Endodermal cell (in vitro differentiated cells): ENCODE measurements at regions not wholly inside any gene's neighbourhood (a gene's known extent, or its start where the extent isn't known, plus 50 kb on each side); places are given as distances from the start of the nearest gene placed in this dataset.

Experiments used
- DNase-seq: peaks from one replicate; pipeline ENCODE4 v3.0.0-alpha.2; 2017
- H3K27ac ChIP-seq: 2 replicates; pipeline ENCODE4 v1.5.1; 2013; ENCODE audit warnings: mild to moderate bottlenecking, low read depth, low read length, moderate library complexity
- H3K27me3 ChIP-seq: 2 replicates; pipeline ENCODE4 v1.6.1; 2013; ENCODE audit warnings: mild to moderate bottlenecking, low read length, moderate library complexity; ENCODE audit not compliant: insufficient read depth, control insufficient read depth, poor library complexity, severe bottlenecking
- H3K36me3 ChIP-seq: 2 replicates; pipeline ENCODE4 v1.7.0; 2013; ENCODE audit warnings: mild to moderate bottlenecking, low read length, moderate library complexity; ENCODE audit not compliant: control insufficient read depth, insufficient read depth
- H3K4me1 ChIP-seq: one replicate; pipeline ENCODE4 v1.7.0; 2013; ENCODE audit warnings: low read length; ENCODE audit not compliant: control insufficient read depth, insufficient read depth
- H3K4me3 ChIP-seq: 2 replicates; pipeline ENCODE4 v1.5.1; 2013; ENCODE audit warnings: mild to moderate bottlenecking, low read length, moderate library complexity
- H3K9ac ChIP-seq: 2 replicates; pipeline ENCODE4 v1.6.1; 2013; ENCODE audit warnings: mild to moderate bottlenecking, low read length, moderate library complexity; ENCODE audit not compliant: poor library complexity, severe bottlenecking; ENCODE audit errors: extremely low read depth
- H3K9me3 ChIP-seq: 2 replicates; pipeline ENCODE4 v1.6.1; 2013; ENCODE audit warnings: mild to moderate bottlenecking, low read length, moderate library complexity; ENCODE audit not compliant: control insufficient read depth
- H3K27ac Mint-ChIP-seq: 2 replicates; pipeline ENCODE4 v1.8.0; 2020; ENCODE audit warnings: mixed read lengths
- H3K27me3 Mint-ChIP-seq: 2 replicates; pipeline ENCODE4 v1.8.0; 2021; ENCODE audit warnings: mild to moderate bottlenecking, mixed read lengths; ENCODE audit not compliant: insufficient read depth
- H3K36me3 Mint-ChIP-seq: 2 replicates; pipeline ENCODE4 v1.8.0; 2020; ENCODE audit warnings: low read depth, mixed read lengths
- H3K4me1 Mint-ChIP-seq: 2 replicates; pipeline ENCODE4 v1.8.0; 2020; ENCODE audit warnings: mixed read lengths
- H3K4me3 Mint-ChIP-seq: 2 replicates; pipeline ENCODE4 v1.8.0; 2020; ENCODE audit warnings: mild to moderate bottlenecking, moderate library complexity, mixed read lengths
- H3K9me3 Mint-ChIP-seq: 2 replicates; pipeline ENCODE4 v1.8.0; 2020; ENCODE audit warnings: mild to moderate bottlenecking, mixed read lengths
- CTCF ChIP-seq: fragments of 200-600 bp; sonication (generic); conservative IDR thresholded peaks from 2 replicates; pipeline ENCODE4 v1.5.0; 2021; ENCODE audit warnings: antibody characterized with exemption, mild to moderate bottlenecking
- WGBS, 2 experiments: methylation state at CpG; one replicate each; pipeline versions ENCODE4 v1.1.5 to v1.1.7; 2013; ENCODE audit warnings: missing lambda C conversion rate in 2 of 2, mixed read lengths in 1 of 2; ENCODE audit not compliant: insufficient coverage in 1 of 2, insufficient read length in 1 of 2; 5-methylcytosine and 5-hydroxymethylcytosine counted together

GRCh38 chr19:28419312-28419711 is 793.6 kb downstream of the UQCRFS1 start:
- H3K9ac ChIP-seq: no peak overlapping the region
- H3K9me3 Mint-ChIP-seq: no peaks in the 10 kb centered on the region
- H3K4me3 Mint-ChIP-seq: no peak overlapping the region
- no peak for DNase-seq
- no peaks in the 10 kb centered on the region for H3K4me1 ChIP-seq
- no peak for TF ChIP-seq CTCF
- H3K36me3 Mint-ChIP-seq: no peaks in the 10 kb centered on the region
- H3K36me3 ChIP-seq: no peaks in the 10 kb centered on the region
- H3K27ac ChIP-seq: no peak overlapping the region
- peaks cover 7% of the 10 kb centered on the region for H3K9me3 ChIP-seq
- no peaks in the 10 kb centered on the region for H3K27me3 ChIP-seq
- H3K27ac Mint-ChIP-seq: no peak overlapping the region
- WGBS, 2 experiments: 88 to 100% methylated on average over 1 to 2 of the region's 2 CpGs
- H3K4me3 ChIP-seq: no peak overlapping the region
- peaks cover 22% of the 10 kb centered on the region for H3K4me1 Mint-ChIP-seq
- H3K27me3 Mint-ChIP-seq: no peaks in the 10 kb centered on the region

- H3K9ac ChIP-seq: no peak overlapping the region
- H3K4me1 Mint-ChIP-seq: peaks cover 8% of the 10 kb centered on the region
- no peak overlapping the region for H3K4me3 ChIP-seq
- H3K9me3 Mint-ChIP-seq: no peaks in the 10 kb centered on the region
- peaks cover 7% of the 10 kb centered on the region for H3K9me3 ChIP-seq
- TF ChIP-seq CTCF: no peak
- no peak overlapping the region for H3K27ac Mint-ChIP-seq
- H3K27me3 Mint-ChIP-seq: no peaks in the 10 kb centered on the region
- H3K36me3 Mint-ChIP-seq: no peaks in the 10 kb centered on the region
- no peak overlapping the region for H3K27ac ChIP-seq
- H3K27me3 ChIP-seq: no peaks in the 10 kb centered on the region
- H3K4me1 ChIP-seq: no peaks in the 10 kb centered on the region
- DNase-seq: no peak
- H3K36me3 ChIP-seq: no peaks in the 10 kb centered on the region
- H3K4me3 Mint-ChIP-seq: no peak overlapping the region
- WGBS, 2 experiments: 86 to 100% methylated on average over 1 to 5 of the region's 5 CpGs
Measured at GRCh38 chr19:28417361-28417760, 795.6 kb downstream of the UQCRFS1 start.

GRCh38 chr19:28416245-28416644 is 796.7 kb downstream of the UQCRFS1 start:
- H3K4me3 ChIP-seq: no peak overlapping the region
- no peaks in the 10 kb centered on the region for H3K36me3 ChIP-seq
- Mint-ChIP-seq H3K9me3 (no peaks in the 10 kb centered on the region), H3K4me1 (peaks cover 10% of the 10 kb centered on the region), H3K27me3 (no peaks in the 10 kb centered on the region), H3K27ac (no peak overlapping the region), H3K36me3 (no peaks in the 10 kb centered on the region), H3K4me3 (no peak overlapping the region)
- H3K27ac ChIP-seq: no peak overlapping the region
- no peak overlapping the region for H3K9ac ChIP-seq
- DNase-seq: no peak
- no peak for TF ChIP-seq CTCF
- no peaks in the 10 kb centered on the region for H3K4me1 ChIP-seq
- H3K27me3 ChIP-seq: no peaks in the 10 kb centered on the region
- WGBS, 2 experiments: 93% methylated on average over 1 of the region's 1 CpG; no CpG with 5 or more reads in 1 of the 2 experiments
- peaks cover 7% of the 10 kb centered on the region for H3K9me3 ChIP-seq
